Right atrium auricular region (tissue), 2 donors: ENCODE measurements at regions not wholly inside any gene's neighbourhood (a gene's known extent, or its start where the extent isn't known, plus 50 kb on each side); places are given as distances from the start of the nearest gene placed in this dataset.
"Not testable (repeated sequence)": the region's sequence is repeated elsewhere in the genome, so short reads cannot be mapped to it uniquely, and the experiment has no call there.

Experiments
- DNase-seq: peaks from one replicate; pipeline ENCODE4 v3.0.0-alpha.2; 2019; ENCODE audit warnings: low spot score
- H3K27ac ChIP-seq, 2 donors: fragments of 200-600 bp; sonication (generic); 1 replicate in 1 of 2; 2 replicates in 1 of 2; pipeline ENCODE4 v1.5.1; 2016 to 2019
- H3K27me3 ChIP-seq, 2 donors: fragments of 200-600 bp; sonication (generic); one replicate each; pipeline versions ENCODE4 v1.5.1 to v1.6.0; 2017 to 2019
- H3K36me3 ChIP-seq: fragments of 200-600 bp; sonication (generic); one replicate; pipeline ENCODE4 v1.5.1; 2016
- H3K4me1 ChIP-seq, 2 donors: fragments of 200-600 bp; sonication (generic); one replicate each; pipeline versions ENCODE4 v1.5.1 to v1.6.0; 2017 to 2019
- H3K4me3 ChIP-seq, 2 donors: fragments of 200-600 bp; sonication (generic); 1 replicate in 1 of 2; 2 replicates in 1 of 2; pipeline ENCODE4 v1.5.1; 2017 to 2019; ENCODE audit warnings: mild to moderate bottlenecking in 1 of 2, moderate library complexity in 1 of 2
- H3K9me3 ChIP-seq, 2 donors: fragments of 200-600 bp; sonication (generic); one replicate each; pipeline ENCODE4 v1.5.1; 2019
- CTCF ChIP-seq, 2 donors: fragments of 200-600 bp; sonication (generic); IDR thresholded peaks; one replicate each; pipeline ENCODE4 v1.5.1; 2019; ENCODE audit warnings: antibody characterized with exemption in 2 of 2

- DNase-seq = no peak
- Histone ChIP-seq H3K27me3 (no peaks in the 10 kb centered on the region), H3K27ac (no peak overlapping the region), H3K36me3 (no peaks in the 10 kb centered on the region), H3K9me3 (no peaks in the 10 kb centered on the region), H3K4me1 (no peaks in the 10 kb centered on the region), H3K4me3 (no peak overlapping the region)
- no peak for TF ChIP-seq CTCF (IDR thresholded peaks at IDR 0.05)
Measured at GRCh38 chr2:56813490-56813889, 629.7 kb downstream of the CCDC85A start.

GRCh38 chr2:56816666-56817065 is 632.9 kb downstream of the CCDC85A start:
- H3K27ac ChIP-seq = no peak overlapping the region
- no peaks in the 10 kb centered on the region for H3K27me3 ChIP-seq
- TF ChIP-seq CTCF (IDR thresholded peaks at IDR 0.05) = no peak
- H3K36me3 ChIP-seq = no peaks in the 10 kb centered on the region
- H3K9me3 ChIP-seq = peaks cover 0 to 7% of the 10 kb centered on the region in 2 donors
- no peaks in the 10 kb centered on the region for H3K4me1 ChIP-seq
- H3K4me3 ChIP-seq = no peak overlapping the region
- no peak for DNase-seq

GRCh38 chr2:56831780-56832179 is 648.0 kb downstream of the CCDC85A start:
- Histone ChIP-seq H3K4me1 (no peaks in the 10 kb centered on the region), H3K9me3 (no peaks in the 10 kb centered on the region), H3K4me3 (no peak overlapping the region), H3K36me3 (no peaks in the 10 kb centered on the region), H3K27me3 (no peaks in the 10 kb centered on the region), H3K27ac (no peak overlapping the region)
- DNase-seq = no peak
- TF ChIP-seq CTCF (IDR thresholded peaks at IDR 0.05) = no peak

GRCh38 chr2:56834686-56835085 is 650.9 kb downstream of the CCDC85A start:
- DNase-seq = no peak
- H3K9me3 ChIP-seq = no peaks in the 10 kb centered on the region
- TF ChIP-seq CTCF (IDR thresholded peaks at IDR 0.05) = no peak
- H3K4me3 ChIP-seq = no peak overlapping the region
- H3K4me1 ChIP-seq = no peaks in the 10 kb centered on the region
- H3K27ac ChIP-seq = no peak overlapping the region
- no peaks in the 10 kb centered on the region for H3K27me3 ChIP-seq
- H3K36me3 ChIP-seq = no peaks in the 10 kb centered on the region

- H3K4me3 ChIP-seq, H3K36me3 ChIP-seq, DNase-seq, H3K27ac ChIP-seq, H3K4me1 ChIP-seq, H3K9me3 ChIP-seq, H3K27me3 ChIP-seq: not testable (repeated sequence)
Measured at GRCh38 chr2:56840009-56840408, 656.2 kb downstream of the CCDC85A start.

- no peak for TF ChIP-seq CTCF (IDR thresholded peaks at IDR 0.05)
- DNase-seq = no peak
- Histone ChIP-seq H3K4me1 (no peaks in the 10 kb centered on the region), H3K36me3 (no peaks in the 10 kb centered on the region), H3K9me3 (no peaks in the 10 kb centered on the region), H3K27me3 (no peaks in the 10 kb centered on the region), H3K27ac (no peak overlapping the region), H3K4me3 (no peak overlapping the region)
Measured at GRCh38 chr2:56860991-56861390, 677.2 kb downstream of the CCDC85A start.
